ENCODE measurements at regions not wholly inside any gene's neighbourhood (a gene's known extent, or its start where the extent isn't known, plus 50 kb on each side); places are given as distances from the start of the nearest gene placed in this dataset.

GRCh38 chr1:60345621-60346020 is 272.1 kb upstream of the C1orf87 start:
- Histone ChIP-seq H3K27me3 (no peaks in the 10 kb centered on the region), H3K4me3 (no peak overlapping the region), H3K36me3 (no peaks in the 10 kb centered on the region), H3K9me3 (no peaks in the 10 kb centered on the region), H3K27ac (no peak overlapping the region), H3K4me1 (no peaks in the 10 kb centered on the region)
- WGBS = 94% methylated on average over 1 of the region's 1 CpG
- DNase-seq (ENCODE audit: low spot score in 2 of 2) = no peak
- TF ChIP-seq POLR2AphosphoS5 (IDR thresholded peaks at IDR 0.05) = no peak
- TF ChIP-seq POLR2A (IDR thresholded peaks at IDR 0.05) = no peak
- TF ChIP-seq EP300 (IDR thresholded peaks at IDR 0.05) = no peak
- TF ChIP-seq CTCF (IDR thresholded peaks at IDR 0.05) = no peak

DNA sequence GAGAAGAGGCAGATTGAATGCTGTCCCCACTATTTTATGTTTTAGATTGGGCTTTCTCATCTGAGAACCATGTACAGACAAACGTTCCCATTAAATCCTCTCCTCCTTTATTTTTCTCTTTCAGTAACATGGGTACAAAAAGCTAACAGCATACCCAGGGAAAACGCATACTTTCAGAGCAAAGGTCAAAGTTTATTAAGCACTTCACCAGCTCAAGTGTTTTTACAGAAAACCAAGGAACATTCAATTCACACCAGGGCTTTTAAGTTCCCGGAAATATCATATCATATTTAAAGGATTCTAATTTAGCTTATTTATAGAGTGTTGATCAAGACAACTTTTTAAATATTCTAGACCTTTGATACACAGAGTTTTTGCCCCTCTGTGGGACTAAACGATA is 271.5 kb upstream of the C1orf87 start:
- WGBS = 70% methylated on average over 4 of the region's 4 CpGs
- TF ChIP-seq EP300 (IDR thresholded peaks at IDR 0.05) = no peak
- no peak for TF ChIP-seq POLR2A (IDR thresholded peaks at IDR 0.05)
- no peak for TF ChIP-seq CTCF (IDR thresholded peaks at IDR 0.05)
- no peak for TF ChIP-seq POLR2AphosphoS5 (IDR thresholded peaks at IDR 0.05)
- Histone ChIP-seq H3K4me3 (no peak overlapping the region), H3K36me3 (no peaks in the 10 kb centered on the region), H3K27ac (no peak overlapping the region), H3K27me3 (no peaks in the 10 kb centered on the region), H3K9me3 (no peaks in the 10 kb centered on the region), H3K4me1 (no peaks in the 10 kb centered on the region)
- DNase-seq (ENCODE audit: low spot score in 2 of 2) = no peak

GRCh38 chr1:60343736-60344135 is 270.2 kb upstream of the C1orf87 start:
- 100% methylated on average over 2 of the region's 2 CpGs for WGBS
- no peaks in the 10 kb centered on the region for H3K9me3 ChIP-seq
- no peaks in the 10 kb centered on the region for H3K36me3 ChIP-seq

GRCh38 chr1:60342569-60342968 is 269.0 kb upstream of the C1orf87 start:
- DNase-seq (ENCODE audit: low spot score in 2 of 2) = no peak
- no peaks in the 10 kb centered on the region for H3K9me3 ChIP-seq
- no peaks in the 10 kb centered on the region for H3K4me1 ChIP-seq
- H3K36me3 ChIP-seq = no peaks in the 10 kb centered on the region
- WGBS = 65% methylated on average over 1 of the region's 1 CpG
- no peak overlapping the region for H3K4me3 ChIP-seq
- no peaks in the 10 kb centered on the region for H3K27me3 ChIP-seq
- TF ChIP-seq POLR2AphosphoS5 (IDR thresholded peaks at IDR 0.05) (no peak), POLR2A (IDR thresholded peaks at IDR 0.05) (no peak), EP300 (IDR thresholded peaks at IDR 0.05) (no peak), CTCF (IDR thresholded peaks at IDR 0.05) (no peak)
- no peak overlapping the region for H3K27ac ChIP-seq

More at GRCh38 chr1:60343736-60344135, 270.2 kb upstream of the C1orf87 start:
- no peak for DNase-seq (ENCODE audit: low spot score in 2 of 2)
- Histone ChIP-seq H3K27me3 (no peaks in the 10 kb centered on the region), H3K27ac (no peak overlapping the region), H3K4me1 (no peaks in the 10 kb centered on the region), H3K4me3 (no peak overlapping the region)
- TF ChIP-seq EP300 (IDR thresholded peaks at IDR 0.05) (no peak), CTCF (IDR thresholded peaks at IDR 0.05) (no peak), POLR2AphosphoS5 (IDR thresholded peaks at IDR 0.05) (no peak), POLR2A (IDR thresholded peaks at IDR 0.05) (no peak)

GRCh38 chr1:60341274-60341673 is 267.7 kb upstream of the C1orf87 start:
- Histone ChIP-seq H3K4me1 (no peaks in the 10 kb centered on the region), H3K9me3 (no peaks in the 10 kb centered on the region), H3K27me3 (no peaks in the 10 kb centered on the region), H3K4me3 (no peak overlapping the region), H3K27ac (no peak overlapping the region), H3K36me3 (no peaks in the 10 kb centered on the region)
- 76% methylated on average over 1 of the region's 1 CpG for WGBS
- no peak for DNase-seq (ENCODE audit: low spot score in 2 of 2)
- TF ChIP-seq CTCF (IDR thresholded peaks at IDR 0.05) (no peak), EP300 (IDR thresholded peaks at IDR 0.05) (no peak), POLR2A (IDR thresholded peaks at IDR 0.05) (no peak), POLR2AphosphoS5 (IDR thresholded peaks at IDR 0.05) (no peak)

Measured in suprapubic skin (tissue), 4 donors.